Activated CD4-positive, alpha-beta T cell treated with anti-CD3 and anti-CD28 coated beads, Interleukin-2, amount 50 U/mL, for 48 hours (primary cell): ENCODE measurements at regions not wholly inside any gene's neighbourhood (a gene's known extent, or its start where the extent isn't known, plus 50 kb on each side); places are given as distances from the start of the nearest gene placed in this dataset.
"Not testable (repeated sequence)": the region's sequence is repeated elsewhere in the genome, so short reads cannot be mapped to it uniquely, and the experiment has no call there.

Experiments
- DNase-seq, 2 experiments: peaks; one replicate each; pipeline ENCODE4 v3.0.0-alpha.2; 2020

DNA sequence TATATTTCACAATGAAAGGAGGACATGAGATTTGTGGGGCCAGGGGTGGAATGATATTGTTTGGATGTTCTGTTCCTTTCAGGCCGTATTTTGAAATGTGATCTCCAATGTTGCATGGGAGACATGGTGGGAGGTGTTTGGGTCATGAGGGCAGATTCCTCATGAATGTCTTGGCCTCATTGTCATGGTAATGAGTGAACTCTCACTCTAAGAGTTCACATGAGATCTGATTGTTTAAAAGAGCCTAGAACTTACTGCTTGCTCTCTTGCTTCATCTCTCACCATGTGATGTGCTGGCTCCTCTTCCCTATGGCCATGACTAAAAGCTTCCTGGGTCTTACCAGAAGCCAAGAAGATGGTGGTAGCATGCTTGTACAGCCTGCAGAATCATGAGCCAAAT lies 1183.0 kb downstream of the TECRL start:
- DNase-seq: no peak

DNA sequence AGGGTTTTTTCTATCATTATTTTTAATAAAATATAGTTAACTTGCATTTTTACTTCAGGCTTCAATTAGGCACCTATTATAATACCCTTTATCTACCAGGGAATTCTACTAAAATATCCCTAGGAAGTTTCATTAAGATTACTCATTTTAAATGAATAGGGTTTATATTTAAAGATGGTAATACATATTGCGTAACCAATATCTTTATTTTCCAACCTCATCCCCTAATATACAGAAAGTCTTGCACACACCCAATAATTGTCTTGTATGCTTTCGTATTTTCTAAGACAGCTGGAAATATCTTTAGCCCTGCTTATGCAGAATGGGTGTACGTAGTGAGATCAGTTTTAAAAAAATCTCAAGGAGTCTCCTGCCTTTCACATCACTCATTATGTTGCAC lies 1186.8 kb downstream of the TECRL start:
- DNase-seq: no peak

DNA sequence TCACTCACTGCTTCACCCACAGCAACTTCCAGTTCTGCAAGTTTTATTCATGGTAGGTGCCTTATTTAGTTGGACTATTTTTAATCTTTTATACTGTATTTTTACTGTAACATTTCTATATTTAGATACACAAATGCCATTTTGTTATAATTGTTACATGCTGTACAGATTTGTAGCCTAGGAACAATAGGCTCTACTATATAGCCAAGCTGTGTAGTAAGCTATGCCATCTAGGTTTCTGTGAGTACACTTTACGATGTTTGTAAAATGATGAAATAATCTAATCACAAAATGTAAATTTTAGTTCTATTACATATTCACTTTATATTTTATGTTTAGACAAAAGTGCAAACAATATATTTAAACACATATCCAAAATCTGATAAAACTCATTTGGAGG lies 1187.8 kb downstream of the TECRL start:
- no peak for DNase-seq

DNA sequence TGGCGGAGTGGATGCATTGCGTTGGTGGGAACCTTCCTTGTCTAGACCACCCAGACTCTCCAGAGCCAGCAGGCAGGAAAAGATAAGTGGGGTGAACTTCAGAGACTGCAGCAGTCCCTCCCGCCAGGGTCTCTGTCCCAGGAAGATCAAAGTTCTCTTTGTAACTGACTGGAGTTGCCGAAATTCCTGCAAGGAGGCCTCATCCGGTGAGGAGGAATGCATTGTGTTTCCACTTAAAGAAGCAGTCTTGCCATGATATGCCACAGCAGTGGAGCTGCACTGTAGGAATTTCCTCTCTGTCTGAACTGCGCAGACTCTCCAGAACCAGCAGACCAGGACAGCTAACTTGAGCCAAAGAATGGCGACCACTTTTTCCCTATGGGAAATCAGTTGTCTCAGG lies 1190.4 kb downstream of the TECRL start:
- no peak for DNase-seq

DNA sequence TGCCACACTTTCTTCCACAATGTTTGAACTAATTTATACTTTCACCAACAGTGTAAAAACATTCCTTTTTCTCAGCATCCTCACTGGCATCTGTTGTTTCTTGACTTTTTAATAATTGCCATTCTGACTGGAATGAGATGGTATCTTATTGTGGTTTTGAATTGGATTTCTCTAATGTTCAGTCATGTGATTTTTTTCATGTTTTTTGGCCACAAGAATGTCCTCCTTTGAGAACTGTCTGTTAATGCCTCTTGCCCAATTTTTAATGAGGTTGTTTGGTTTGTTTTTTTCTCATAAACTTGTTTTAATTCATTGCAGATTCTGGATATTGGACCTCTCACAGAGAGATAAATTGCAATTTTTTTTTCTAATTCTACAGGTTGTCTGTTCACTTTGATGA lies 1195.2 kb downstream of the TECRL start:
- no peak for DNase-seq

DNA sequence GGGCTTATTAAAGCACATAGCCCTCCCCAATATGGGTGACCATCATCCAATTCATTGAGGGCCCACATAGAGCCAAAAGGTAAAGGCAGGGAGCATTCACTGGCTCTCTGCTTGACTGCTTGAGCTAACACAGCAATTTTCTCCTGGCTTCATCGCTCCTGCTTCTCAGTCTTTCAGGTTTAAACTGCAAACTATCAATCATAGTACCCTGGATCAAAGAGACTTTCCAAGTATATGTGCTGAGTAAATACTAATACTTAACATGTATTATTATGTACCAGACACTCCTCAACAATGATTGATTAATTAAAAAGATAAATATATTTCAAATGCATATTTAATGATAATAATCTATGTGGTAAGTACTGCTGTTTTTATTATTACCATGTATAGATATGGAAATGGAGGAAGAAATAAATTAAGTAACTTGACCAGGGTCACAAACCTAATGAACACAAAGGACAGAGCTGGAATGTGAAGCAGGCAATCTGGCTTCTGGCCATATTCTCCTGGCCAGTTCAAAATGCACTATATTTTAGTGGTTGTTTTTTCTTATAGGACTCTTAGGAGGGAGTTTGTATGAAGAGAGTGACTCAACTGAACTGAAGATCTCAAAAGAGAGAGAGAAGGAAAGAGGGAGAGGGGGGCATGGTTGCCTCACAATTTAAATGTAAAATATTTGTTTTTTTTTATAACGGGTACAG lies 1197.3 kb downstream of the TECRL start:
- no peak for DNase-seq

DNA sequence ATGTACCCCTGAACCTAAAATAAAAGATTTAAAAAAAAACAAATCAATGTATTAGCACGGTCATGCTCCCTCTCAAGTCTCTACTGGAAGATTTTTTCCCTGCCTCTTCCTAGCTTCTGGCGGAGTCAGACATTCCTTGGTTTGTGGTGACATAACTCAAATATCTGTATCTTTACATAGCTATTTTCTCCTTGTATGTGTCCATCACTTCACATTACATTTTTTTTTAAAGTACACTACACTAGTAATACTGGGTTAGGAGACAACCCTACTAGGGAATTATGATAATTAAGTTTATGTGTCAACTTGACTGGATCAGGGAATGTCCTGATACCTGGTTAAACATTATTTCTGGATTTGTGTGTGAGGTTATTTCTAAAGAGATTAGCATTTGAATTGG lies 1197.9 kb downstream of the TECRL start:
- no peak for DNase-seq

DNA sequence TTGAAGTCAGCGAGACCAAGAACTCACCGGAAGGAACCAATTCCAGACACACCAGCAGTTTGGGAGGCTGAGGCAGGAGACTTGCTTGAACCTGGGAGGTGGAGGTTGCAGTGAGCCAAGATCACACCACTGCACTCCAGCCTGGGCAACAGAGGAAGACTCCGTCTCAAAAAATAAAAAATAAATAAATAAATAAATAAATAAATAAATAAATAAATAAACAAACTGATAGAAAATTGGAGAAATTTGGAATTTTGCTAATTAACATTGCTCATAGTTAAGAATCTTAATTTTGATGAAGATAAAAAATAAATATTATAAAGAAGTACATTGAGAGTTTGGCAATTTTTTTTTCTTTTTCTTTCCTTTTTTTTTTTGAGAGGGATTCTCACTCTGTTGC lies 1216.2 kb downstream of the TECRL start:
- DNase-seq: not testable (repeated sequence)

DNA sequence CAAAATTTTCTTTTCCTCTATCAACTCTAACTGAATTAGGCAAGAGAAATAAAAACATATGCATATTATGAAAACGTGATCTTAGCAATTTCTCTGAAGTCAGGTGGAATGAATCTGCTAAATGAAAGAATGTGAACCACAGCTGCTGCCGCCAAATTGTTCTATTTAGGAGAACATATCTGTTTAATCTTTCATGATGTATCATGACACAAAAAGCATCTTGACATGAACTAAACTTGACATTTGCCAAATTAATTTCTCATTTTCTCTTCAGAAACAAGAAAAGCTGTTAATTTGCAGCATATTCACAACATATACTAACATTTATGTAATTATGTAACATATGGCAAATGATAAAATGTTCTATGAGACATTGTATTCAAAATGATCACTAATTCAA lies 1237.9 kb downstream of the TECRL start:
- no peak for DNase-seq

DNA sequence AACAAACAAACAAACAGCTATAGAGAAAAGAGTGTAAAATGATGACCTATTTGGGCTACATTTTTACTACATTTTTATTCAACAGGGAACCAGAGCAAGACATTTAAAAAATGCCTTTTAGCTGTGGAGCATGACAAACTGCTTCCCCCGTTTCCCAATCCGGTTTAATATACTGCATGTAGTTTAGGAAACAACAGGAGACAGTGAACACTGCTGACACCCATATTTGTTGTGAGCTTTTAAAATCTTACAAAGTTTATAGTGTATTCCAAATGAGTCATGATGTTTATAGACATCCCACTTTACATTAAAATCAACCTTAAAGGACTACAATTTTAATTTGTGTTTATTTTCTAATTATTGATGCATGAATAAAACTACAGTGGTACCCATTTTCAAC lies 1238.3 kb downstream of the TECRL start:
- DNase-seq: no peak

DNA sequence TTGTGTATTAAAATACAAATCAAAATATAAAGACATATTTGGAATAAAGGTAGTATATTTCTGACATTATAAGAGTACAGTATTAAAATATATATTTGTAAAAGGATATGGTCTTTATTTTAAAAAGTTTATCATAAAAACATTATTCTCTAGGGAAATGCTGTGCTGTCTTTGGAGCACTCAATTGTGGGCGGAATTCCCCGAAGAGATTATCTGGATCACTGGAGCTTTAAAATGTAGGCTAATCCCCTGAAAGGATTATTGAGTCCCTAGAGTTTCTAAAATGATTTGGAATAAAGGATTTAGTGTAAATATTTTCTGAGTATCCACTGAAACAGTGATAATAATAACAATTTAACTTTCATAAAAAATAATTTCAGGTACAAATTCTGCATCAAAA lies 1239.4 kb downstream of the TECRL start:
- no peak for DNase-seq

DNA sequence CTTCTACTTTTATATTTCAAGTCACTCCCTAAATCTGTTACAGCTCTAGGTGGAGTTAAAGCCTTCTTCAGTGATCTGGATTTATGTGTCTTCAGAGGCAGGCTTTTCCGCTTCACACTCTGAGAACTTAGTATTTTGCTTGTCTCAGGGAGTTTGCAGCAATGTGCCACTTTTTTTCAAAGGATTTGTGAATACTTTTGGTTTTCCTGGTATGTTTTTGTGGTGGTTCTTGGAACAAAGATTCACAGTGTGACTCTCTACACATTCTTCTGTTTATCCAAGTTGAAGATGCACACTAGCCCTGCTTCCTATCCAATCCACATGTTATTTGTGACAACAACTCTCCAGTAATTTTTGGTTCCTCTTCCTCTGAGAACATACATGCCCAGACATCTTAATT lies 1253.7 kb downstream of the TECRL start:
- DNase-seq: no peak

DNA sequence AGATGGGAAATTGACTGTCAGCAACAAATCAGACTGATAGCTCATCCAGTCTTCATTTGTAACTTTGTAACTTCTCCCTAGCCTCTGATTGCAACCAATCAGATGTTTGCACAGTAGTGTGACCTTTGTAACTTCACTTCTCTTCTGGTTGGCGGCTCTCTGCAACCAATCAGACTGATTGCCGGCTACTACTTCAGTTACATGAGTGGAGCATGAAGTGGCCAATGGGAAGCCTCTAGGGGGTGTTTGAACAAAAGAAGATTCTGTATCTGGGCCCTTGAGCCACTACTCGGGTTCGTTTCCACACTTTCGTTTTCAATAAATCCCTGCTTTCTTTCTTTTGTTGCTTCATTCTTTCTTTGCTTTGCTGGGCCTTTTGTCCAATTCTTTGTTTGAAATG lies 1285.8 kb downstream of the TECRL start:
- no peak for DNase-seq

DNA sequence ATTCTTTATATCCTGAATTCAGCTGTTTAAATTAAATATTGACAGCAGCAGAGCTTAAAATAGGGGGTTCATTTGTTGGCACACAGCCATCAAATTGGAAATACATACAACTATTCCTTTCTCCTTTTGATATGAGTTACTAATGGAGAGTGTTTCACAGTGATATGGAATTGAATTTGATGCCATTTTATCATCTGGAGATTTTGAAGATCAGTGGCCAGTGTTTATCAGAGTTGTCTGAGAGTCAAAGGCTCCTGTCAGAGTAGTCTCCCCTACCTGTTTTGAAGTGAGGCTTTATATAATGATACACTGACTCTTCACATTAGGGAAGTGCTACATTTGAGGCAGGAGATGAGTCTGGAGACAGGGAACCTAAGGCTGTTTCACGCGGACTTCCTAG lies 1286.3 kb downstream of the TECRL start:
- DNase-seq: no peak

DNA sequence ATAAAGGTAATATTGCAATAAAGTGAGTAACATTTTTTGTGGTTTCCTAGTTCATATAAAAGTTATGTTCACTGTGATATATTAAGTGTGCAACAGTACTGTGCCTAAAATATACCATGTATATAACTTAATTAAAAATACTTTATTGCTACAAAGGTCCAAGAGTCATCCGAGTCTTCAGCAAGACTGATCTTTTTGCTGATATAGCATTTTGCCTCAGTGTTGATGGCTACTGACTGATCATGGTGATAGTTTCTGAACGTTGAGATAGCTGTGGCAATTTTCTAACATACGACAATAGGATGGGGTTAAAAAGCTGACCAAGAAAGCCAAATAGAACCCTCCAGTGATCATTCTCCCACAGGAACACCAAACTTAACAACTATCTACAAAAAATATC lies 1302.7 kb downstream of the TECRL start:
- DNase-seq: no peak

DNA sequence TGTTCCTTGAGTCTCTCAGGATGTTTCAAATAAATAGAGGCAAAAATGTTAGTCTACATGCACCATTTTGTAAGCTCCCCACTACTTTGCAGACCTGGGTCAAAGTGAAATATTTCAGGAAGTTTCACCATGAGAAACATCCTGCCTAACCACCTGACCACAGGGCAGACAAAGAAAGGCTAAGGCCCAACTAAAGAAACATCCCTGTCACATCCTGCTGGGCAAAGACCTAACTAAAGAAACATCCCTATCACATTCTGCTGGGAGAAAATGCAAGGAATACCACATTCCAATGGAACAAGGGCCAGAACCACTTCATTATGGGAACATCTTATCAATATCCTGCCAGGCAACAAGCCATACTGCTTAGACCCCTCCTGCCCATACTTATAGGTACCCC lies 1303.4 kb downstream of the TECRL start:
- no peak for DNase-seq

DNA sequence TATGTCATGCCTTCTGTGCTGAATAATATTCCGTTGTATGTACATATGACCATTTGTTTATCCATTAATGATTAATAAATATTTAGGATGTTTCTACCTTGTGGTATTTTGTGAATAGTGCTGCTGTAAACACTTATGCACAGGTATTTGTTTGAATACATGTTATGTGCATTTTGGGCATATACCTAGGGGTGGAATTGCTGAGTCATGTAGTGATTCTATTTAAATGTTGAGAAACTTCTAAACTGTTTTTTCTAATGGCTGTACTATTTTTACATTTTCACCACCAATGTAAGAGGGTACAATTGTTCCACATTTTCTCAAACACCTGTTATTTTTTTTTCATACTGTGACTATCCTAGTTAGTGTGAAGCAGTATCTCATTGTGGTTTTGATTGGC lies 1318.6 kb downstream of the TECRL start:
- no peak for DNase-seq

DNA sequence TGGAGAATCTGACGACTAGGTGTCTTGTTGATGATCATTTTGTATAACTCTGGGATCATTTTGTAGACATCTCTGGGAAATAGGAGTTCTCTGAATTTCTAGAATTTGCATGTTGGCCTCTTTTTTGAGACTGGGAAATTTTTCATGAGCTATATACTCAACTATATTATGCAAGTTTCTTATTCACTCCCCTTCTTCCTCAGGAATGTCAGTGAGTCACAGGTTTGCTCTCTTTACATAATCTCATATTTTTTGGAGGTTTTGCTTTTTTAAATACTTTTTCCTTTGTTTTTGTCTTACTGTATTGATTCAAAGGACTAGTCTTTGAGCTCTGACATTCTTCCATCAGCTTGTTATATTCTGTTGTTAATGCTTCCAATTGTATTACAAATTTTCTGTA lies 1324.2 kb downstream of the TECRL start:
- DNase-seq: no peak

DNA sequence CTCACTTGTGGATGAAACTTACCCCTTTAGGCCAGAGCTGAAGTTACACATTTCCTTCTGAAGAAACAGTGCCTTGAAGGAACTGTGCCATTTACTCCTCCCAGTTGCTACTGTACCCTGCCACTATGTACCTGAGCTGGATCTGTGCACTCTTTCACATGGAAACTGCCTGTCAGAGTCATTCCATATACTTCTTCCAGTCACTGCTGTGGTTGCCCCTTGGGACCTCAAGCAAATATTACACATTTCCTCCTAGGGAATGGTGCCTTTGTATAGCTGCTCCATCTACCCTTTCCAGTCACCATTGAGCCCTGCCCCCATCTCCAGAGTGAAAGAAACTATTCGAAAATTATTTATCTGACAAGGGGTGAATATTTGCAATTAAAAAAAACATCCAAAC lies 1328.3 kb downstream of the TECRL start:
- no peak for DNase-seq

DNA sequence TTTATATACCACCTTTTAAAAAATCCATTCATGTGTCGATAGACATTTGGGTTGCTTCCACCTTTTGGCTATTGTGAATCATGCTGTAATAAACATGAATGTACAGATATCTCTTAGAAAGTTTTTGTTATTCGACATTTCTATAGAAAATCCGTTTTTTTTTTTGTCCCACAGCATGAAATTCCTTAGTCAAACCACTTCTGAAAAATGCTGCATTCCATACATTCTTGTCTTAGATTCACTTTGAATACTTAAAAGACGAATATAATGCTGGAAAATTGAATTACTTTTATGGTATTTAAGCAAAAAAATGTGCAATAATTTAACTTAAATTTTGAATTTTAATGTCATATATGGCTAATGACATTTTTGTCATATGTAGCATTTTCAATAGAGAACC lies 1345.5 kb downstream of the TECRL start:
- DNase-seq: no peak

DNA sequence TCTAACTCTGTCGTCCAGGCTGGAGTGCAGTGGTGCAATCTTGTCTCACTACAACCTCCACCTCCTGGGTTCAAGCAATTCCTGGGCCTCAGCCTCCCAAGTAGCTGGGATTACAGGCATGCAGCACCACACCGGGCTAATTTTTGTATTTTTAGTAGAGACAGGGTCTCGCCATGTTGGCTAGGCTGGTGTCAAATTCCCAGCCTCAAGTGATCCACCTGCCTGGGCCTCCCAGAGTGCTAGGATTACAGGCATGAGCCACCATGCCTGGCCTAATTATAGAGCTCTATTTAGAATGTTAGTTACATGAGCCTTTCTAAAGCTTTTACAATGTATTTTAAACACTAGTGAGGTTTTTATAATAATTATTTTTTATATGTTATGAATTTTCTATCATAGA lies 1346.4 kb downstream of the TECRL start:
- DNase-seq: not testable (repeated sequence)

DNA sequence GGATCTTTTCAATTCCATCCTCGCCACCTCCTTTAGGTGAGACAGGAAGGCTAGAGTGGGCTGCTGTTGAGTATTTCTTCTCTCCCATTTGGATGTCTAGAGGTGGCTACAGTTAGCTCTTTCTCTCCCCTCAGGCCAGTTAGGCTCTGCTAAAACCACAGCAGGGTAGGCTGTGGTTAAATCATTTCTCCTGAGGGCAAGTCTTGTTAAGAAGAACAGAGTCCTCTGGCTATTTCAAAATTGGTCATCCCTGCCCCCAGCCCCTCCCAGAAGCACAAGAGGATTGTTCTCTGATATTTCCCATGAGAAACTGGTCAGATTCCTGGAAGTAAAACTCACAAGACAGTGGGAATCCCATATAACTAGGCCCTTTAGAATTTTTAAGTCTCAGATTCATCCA lies 1359.5 kb downstream of the TECRL start:
- DNase-seq: no peak

DNA sequence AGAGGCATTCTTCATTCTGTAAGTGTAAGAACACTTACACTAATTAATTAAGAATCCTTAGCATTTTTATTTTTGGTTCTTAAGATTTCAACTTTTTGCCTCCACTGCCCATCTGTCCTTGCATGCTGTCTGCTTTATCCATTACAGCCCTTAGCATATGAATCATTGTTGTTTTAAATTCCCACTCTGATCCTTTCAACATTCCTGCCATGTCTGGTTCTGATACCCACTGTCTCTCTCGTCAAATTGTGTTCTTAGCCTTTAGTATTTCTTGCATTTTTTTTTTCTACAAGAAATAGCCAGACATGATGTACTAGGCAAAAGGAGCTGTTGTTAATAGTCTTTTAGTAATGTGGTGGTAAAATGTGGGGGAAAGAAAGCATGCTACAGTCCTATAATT lies 1360.0 kb downstream of the TECRL start:
- DNase-seq: no peak

DNA sequence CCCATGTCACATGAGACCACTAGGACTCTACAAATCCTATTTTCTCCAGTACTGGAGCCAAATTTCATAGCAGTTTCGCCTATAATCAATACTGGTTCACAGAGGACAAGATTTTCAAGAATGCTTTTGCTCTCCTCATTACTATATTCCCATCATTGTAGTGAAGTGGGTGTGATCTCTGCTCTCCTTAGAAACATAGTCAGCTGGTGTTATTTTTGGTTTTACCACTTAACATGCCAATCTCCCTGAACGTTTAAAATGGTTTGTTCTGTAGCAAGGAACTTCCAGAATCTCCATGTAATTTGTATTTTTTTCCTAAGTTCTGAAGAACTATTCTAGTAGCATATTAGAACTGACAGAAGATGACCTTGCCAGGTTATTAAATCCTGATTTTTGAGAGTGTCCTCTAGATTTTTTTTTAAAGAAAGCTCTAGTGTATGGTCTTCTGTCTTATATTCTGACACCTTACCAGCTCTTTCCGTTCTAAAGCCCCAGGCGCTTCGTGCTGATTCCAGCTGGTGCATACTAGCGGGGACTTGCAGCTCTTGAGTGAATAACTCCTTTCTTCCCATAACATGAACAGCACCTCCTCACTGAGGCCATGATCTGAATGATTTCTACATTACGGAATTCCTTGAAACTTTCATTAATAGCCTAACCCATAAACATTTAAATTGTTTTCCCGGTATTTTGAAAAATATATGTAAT lies 1372.9 kb downstream of the TECRL start:
- no peak for DNase-seq

DNA sequence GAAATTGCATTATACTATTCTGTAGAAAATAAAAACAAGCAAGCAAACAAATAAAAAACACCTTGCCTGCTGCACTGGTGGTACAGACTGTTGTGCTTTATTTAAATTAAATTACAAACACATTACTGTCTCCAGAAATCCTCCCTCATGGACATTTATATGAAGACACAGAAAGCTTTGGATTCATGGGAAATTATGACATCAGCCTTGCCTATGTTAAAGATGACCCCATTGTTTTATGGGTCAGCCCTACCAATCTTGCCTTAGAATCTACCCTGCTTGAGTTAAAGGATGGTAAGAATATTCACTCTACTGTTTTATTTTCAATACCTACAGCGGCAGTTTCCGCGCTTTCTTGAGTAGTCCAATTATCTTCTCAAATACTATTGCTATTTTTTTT lies 1379.9 kb downstream of the TECRL start:
- no peak for DNase-seq
